GM12878 (cell line): ENCODE measurements at regions not wholly inside any gene's neighbourhood (a gene's known extent, or its start where the extent isn't known, plus 50 kb on each side); places are given as distances from the start of the nearest gene placed in this dataset.

Experiments
- ATAC-seq: fragments of 200-7000 bp; cut with Tn5 transposase; 3 replicates; pipeline ENCODE4 v1.9.1; 2020; ENCODE audit warnings: mild to moderate bottlenecking, moderate library complexity
- BruUV-seq: library from RNA; stranded (reverse); fragments of 400-500 nt; replicated peaks from 2 replicates; lab custom pipeline; 2021; lab: Mats Ljungman, UMichigan
- CTCF ChIA-PET: fragments of 300-600 bp; sonication (Branson Sonifier 250); formaldehyde crosslinking; extraction: SDS; loops from one replicate; lab custom pipeline; 2021; ENCODE audit warnings: inconsistent platforms; lab: Yijun Ruan, JAX
- POLR2A ChIA-PET: fragments of 350-600 bp; formaldehyde crosslinking; extraction: SDS; loops from one replicate; lab custom pipeline; 2021; ENCODE audit warnings: inconsistent platforms; lab: Charles Lee
- RAD21 ChIA-PET: fragments of 300-600 bp; sonication (Branson Sonifier 250); formaldehyde crosslinking; loops from one replicate; lab custom pipeline; 2023; ENCODE audit warnings: antibody characterized with exemption; ENCODE audit not compliant: unreplicated experiment; lab: Charles Lee
- SMC1A ChIA-PET: fragments of 300-600 bp; sonication (Branson Sonifier 250); formaldehyde crosslinking; loops from one replicate; lab custom pipeline; 2023; ENCODE audit not compliant: unreplicated experiment, uncharacterized antibody; lab: Charles Lee
- DNase-seq: peaks from one replicate; pipeline ENCODE4 v3.0.0-alpha.2; 2011; ENCODE audit warnings: low read depth, low spot score
- FAIRE-seq: peaks from 3 replicates; lab custom pipeline; 2011; peaks lifted over from hg19 to GRCh38; lab: Jason Lieb, UNC
- H2AFZ ChIP-seq: 2 replicates; pipeline ENCODE4 v1.6.0; 2011; ENCODE audit warnings: low read depth, low read length, control low read depth; ENCODE audit not compliant: control insufficient read depth
- H3K27ac ChIP-seq: 2 replicates; pipeline ENCODE4 v1.5.1; 2011; ENCODE audit warnings: control low read depth; ENCODE audit not compliant: control insufficient read depth, insufficient read depth
- H3K27me3 ChIP-seq, 2 experiments: replicated peaks in 1 of 2; 2 replicates each; pipeline versions ENCODE4 v1.6.0 to v1.6.1; 2011; ENCODE audit warnings: low read length in 1 of 2; ENCODE audit not compliant: control insufficient read depth in 2 of 2, insufficient read depth in 2 of 2
- H3K36me3 ChIP-seq, 2 experiments: 2 replicates each; pipeline ENCODE4 v1.5.1; 2011; ENCODE audit warnings: low read length in 1 of 2; ENCODE audit not compliant: control insufficient read depth in 2 of 2, insufficient read depth in 2 of 2
- H3K4me1 ChIP-seq: 2 replicates; pipeline ENCODE4 v1.6.1; 2011; ENCODE audit warnings: mild to moderate bottlenecking, low read length, moderate library complexity, mixed read lengths; ENCODE audit not compliant: control insufficient read depth, insufficient read depth
- H3K4me2 ChIP-seq: 2 replicates; pipeline ENCODE4 v1.6.0; 2011; ENCODE audit warnings: control low read depth; ENCODE audit not compliant: control insufficient read depth, insufficient read depth
- H3K4me3 ChIP-seq: fragments of 200-600 bp; sonication (generic); 2 replicates; pipeline ENCODE4 v1.5.1; 2016
- H3K79me2 ChIP-seq: 2 replicates; pipeline ENCODE4 v1.6.0; 2011; ENCODE audit warnings: low read length; ENCODE audit not compliant: control insufficient read depth, insufficient read depth
- H3K9ac ChIP-seq: 2 replicates; pipeline ENCODE4 v1.8.0; 2011; ENCODE audit warnings: low read length, control low read depth, mixed read lengths; ENCODE audit not compliant: control insufficient read depth, insufficient read depth
- H3K9me3 ChIP-seq: replicated peaks from 3 replicates; pipeline ENCODE4 v1.5.1; 2011; ENCODE audit warnings: mild to moderate bottlenecking, low read length; ENCODE audit not compliant: control insufficient read depth, insufficient read depth
- H4K20me1 ChIP-seq: 2 replicates; pipeline ENCODE4 v1.6.0; 2011; ENCODE audit not compliant: control insufficient read depth, insufficient read depth
- ASH2L ChIP-seq: fragments of 300-600, 200-600 bp; sonication (generic); IDR thresholded peaks from 2 replicates; pipeline ENCODE4 v1.6.1; 2017; ENCODE audit warnings: low read depth, mild to moderate bottlenecking, borderline replicate concordance
- CHD1 ChIP-seq: IDR thresholded peaks from 2 replicates; pipeline ENCODE4 v1.6.1; 2012; ENCODE audit warnings: low read depth, low read length, improper control_type of control experiment
- HCFC1 ChIP-seq: fragments of 150-350 bp; IDR thresholded peaks from 2 replicates; pipeline ENCODE4 v1.6.1; 2014; ENCODE audit warnings: low read length
- HDGF ChIP-seq: fragments of 450-650 bp; IDR thresholded peaks from 2 replicates; pipeline ENCODE4 v1.6.1; 2016; ENCODE audit warnings: antibody characterized with exemption
- IKZF2 ChIP-seq, 2 experiments: fragments of 450-650 bp; IDR thresholded peaks; 2 replicates each; pipeline ENCODE4 v1.6.1; 2017; ENCODE audit warnings: mild to moderate bottlenecking in 2 of 2, moderate library complexity in 2 of 2
- IRF5 ChIP-seq: fragments of 450-650 bp; IDR thresholded peaks from 2 replicates; pipeline ENCODE4 v1.6.1; 2017; ENCODE audit warnings: borderline replicate concordance
- NFYB ChIP-seq: IDR thresholded peaks from 2 replicates; pipeline ENCODE4 v1.6.1; 2011; ENCODE audit warnings: low read depth, mild to moderate bottlenecking, low read length, improper control_type of control experiment, moderate library complexity; ENCODE audit not compliant: insufficient read depth
- PAX8 ChIP-seq: fragments of 450-650 bp; IDR thresholded peaks from 2 replicates; pipeline ENCODE4 v1.6.1; 2017; ENCODE audit warnings: mild to moderate bottlenecking, moderate library complexity
- POLR2AphosphoS5 ChIP-seq: IDR thresholded peaks from 2 replicates; pipeline ENCODE4 v1.6.1; 2011; ENCODE audit warnings: mild to moderate bottlenecking, low read length, inconsistent platforms
- RELA ChIP-seq: fragments of 450-650 bp; IDR thresholded peaks from 2 replicates; pipeline ENCODE4 v1.8.0; 2014; ENCODE audit warnings: borderline replicate concordance; ENCODE audit not compliant: partially characterized antibody
- SIN3A ChIP-seq: IDR thresholded peaks from 2 replicates; pipeline ENCODE4 v1.6.1; 2012; ENCODE audit warnings: low read depth, low read length, improper control_type of control experiment
- SP1 ChIP-seq: IDR thresholded peaks from one replicate; pipeline ENCODE4 v1.6.1; 2011; ENCODE audit warnings: low read depth, low read length
- TBL1XR1 ChIP-seq: IDR thresholded peaks from 2 replicates; pipeline ENCODE4 v1.6.1; 2012; ENCODE audit warnings: low read depth, low read length, improper control_type of control experiment
- TCF12 ChIP-seq: IDR thresholded peaks from 2 replicates; pipeline ENCODE4 v1.6.1; 2011; ENCODE audit warnings: low read depth, mild to moderate bottlenecking, low read length
- WRNIP1 ChIP-seq: IDR thresholded peaks from 2 replicates; pipeline ENCODE4 v1.6.1; 2011; ENCODE audit warnings: low read depth, low read length, improper control_type of control experiment, borderline replicate concordance
- YBX1 ChIP-seq: fragments of 450-650 bp; IDR thresholded peaks from 2 replicates; pipeline ENCODE4 v1.6.1; 2016; ENCODE audit warnings: antibody characterized with exemption
- ZBTB33 ChIP-seq: fragments of 450-650 bp; IDR thresholded peaks from 2 replicates; pipeline ENCODE4 v1.6.1; 2017; ENCODE audit warnings: mild to moderate bottlenecking
- ZNF217 ChIP-seq: fragments of 450-650 bp; IDR thresholded peaks from 2 replicates; pipeline ENCODE4 v1.6.1; 2017; ENCODE audit warnings: antibody characterized with exemption, mild to moderate bottlenecking
- ZSCAN29 ChIP-seq: fragments of 450-650 bp; IDR thresholded peaks from 2 replicates; pipeline ENCODE4 v1.6.1; 2017; ENCODE audit warnings: mild to moderate bottlenecking, moderate library complexity
- ZZZ3 ChIP-seq: IDR thresholded peaks from 2 replicates; pipeline ENCODE4 v1.6.1; 2011; ENCODE audit warnings: low read depth; ENCODE audit not compliant: control insufficient read depth, insufficient read length
- WGBS: methylation state at CpG from one replicate; pipeline ENCODE4 v1.1.6; 2016; ENCODE audit warnings: low lambda C conversion rate; ENCODE audit not compliant: insufficient replicate concordance, insufficient coverage; ENCODE audit errors: missing lambda C conversion rate; 5-methylcytosine and 5-hydroxymethylcytosine counted together
- in situ Hi-C: fragments of 300-500 bp; cut with MboI; formaldehyde crosslinking; loops from 9 replicates; pipeline ENCODE4 v1.14.3; 2018; ENCODE audit warnings: mixed read lengths
- intact Hi-C: fragments of 100-400 bp; cut with micrococcal nuclease; formaldehyde crosslinking; loops from one replicate; pipeline ENCODE4 v1.14.2; 2022; ENCODE audit not compliant: unreplicated experiment

- ATAC-seq (no peak), DNase-seq (no peak), FAIRE-seq (no peak)
- Histone ChIP-seq H3K27ac (no peak overlapping the region), H3K9me3 (no peaks in the 10 kb centered on the region), H3K36me3 (no peaks in the 10 kb centered on the region), H3K4me2 (no peak overlapping the region), H4K20me1 (no peaks in the 10 kb centered on the region), H3K79me2 (no peaks in the 10 kb centered on the region), H3K4me1 (no peaks in the 10 kb centered on the region), H2AFZ (no peak overlapping the region), H3K9ac (no peak overlapping the region), H3K27me3 (no peaks in the 10 kb centered on the region), H3K4me3 (no peak overlapping the region)
- TF ChIP-seq SP1, result no peak
- TF ChIP-seq TCF12, result no peak
- TF ChIP-seq RELA, result no peak
- TF ChIP-seq POLR2AphosphoS5, result no peak
- no peak for TF ChIP-seq IKZF2 (IDR thresholded peaks at IDR 0.05)
- TF ChIP-seq ZNF217, result no peak
- no peak for TF ChIP-seq PAX8
- no peak for TF ChIP-seq ZZZ3
- no peak for TF ChIP-seq SIN3A
- intact Hi-C loops (no loop called here), in situ Hi-C loops (no loop called here)
- ChIA-PET SMC1A (no interaction called here), CTCF (no interaction called here), RAD21 (no interaction called here), POLR2A (no interaction called here)
- BruUV-seq, result no TSS peak
- 34% methylated on average over 6 of the region's 6 CpGs for WGBS
Measured at GRCh38 chr4:87915621-87916020, 59.9 kb upstream of the SPP1 start.

GRCh38 chr4:87916626-87917025 lies 58.9 kb upstream of the SPP1 start:
- no peak overlapping the region for H3K27ac ChIP-seq
- H3K4me2 ChIP-seq, result no peak overlapping the region
- DNase-seq, result no peak
- 30% methylated on average over 2 of the region's 2 CpGs for WGBS
- H3K79me2 ChIP-seq, result no peaks in the 10 kb centered on the region
- ATAC-seq, result no peak
- H3K27me3 ChIP-seq, result no peaks in the 10 kb centered on the region
- ChIA-PET SMC1A (no interaction called here), RAD21 (no interaction called here), POLR2A (no interaction called here), CTCF (interaction anchor here (0.6 kb wide), 1 partner anchor 56 kb away, joined by 3 read pairs; no protein-coding TSS in a partner anchor)
- H3K36me3 ChIP-seq, result no peaks in the 10 kb centered on the region
- H3K4me3 ChIP-seq, result no peak overlapping the region
- no TSS peak for BruUV-seq
- H3K4me1 ChIP-seq, result no peaks in the 10 kb centered on the region
- H3K9ac ChIP-seq, result no peak overlapping the region
- H3K9me3 ChIP-seq, result no peaks in the 10 kb centered on the region
- no peak for FAIRE-seq
- H2AFZ ChIP-seq, result no peak overlapping the region
- in situ Hi-C loops (no loop called here), intact Hi-C loops (no loop called here)
- H4K20me1 ChIP-seq, result no peaks in the 10 kb centered on the region
- TF ChIP-seq IRF5 (no peak), ZBTB33 (no peak), YBX1 (no peak), PAX8 (no peak), ZSCAN29 (no peak), TBL1XR1 (no peak), HDGF (no peak), CHD1 (no peak), ASH2L (no peak), NFYB (no peak), WRNIP1 (no peak), HCFC1 (no peak)
